ENCODE measurements at regions not wholly inside any gene's neighbourhood (a gene's known extent, or its start where the extent isn't known, plus 50 kb on each side); places are given as distances from the start of the nearest gene placed in this dataset.

DNA sequence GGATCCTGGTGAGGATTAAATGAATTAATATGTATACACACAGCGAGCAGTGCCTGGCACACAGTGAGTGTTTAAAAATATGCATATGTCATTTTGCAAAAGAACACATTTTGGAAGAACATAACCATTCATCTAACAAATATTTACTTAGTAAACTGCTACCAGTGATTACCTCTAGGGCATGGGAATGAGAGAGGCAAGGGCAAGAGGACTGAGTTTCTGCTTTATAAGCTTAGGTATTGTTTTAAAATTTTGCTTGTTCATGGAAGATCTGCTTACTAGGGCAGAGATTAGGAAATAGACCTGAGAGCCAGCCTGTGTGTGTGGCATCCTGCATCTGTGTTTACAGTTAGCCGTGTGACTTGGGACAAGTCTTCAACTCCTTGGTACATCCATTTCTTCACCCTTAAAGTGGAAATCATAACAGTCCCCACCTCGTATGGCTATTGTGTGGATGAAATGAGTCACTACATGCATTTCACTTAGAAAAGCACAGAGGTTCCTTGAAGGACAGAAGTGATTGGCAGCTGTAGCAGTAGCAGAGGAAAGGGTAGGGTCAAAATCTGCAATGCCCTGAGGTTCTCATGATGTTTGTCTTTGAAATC lies 198.5 kb upstream of the FMN2 start:
- no peak for DNase-seq (ENCODE audit: low read depth in 2 of 2)
- Histone ChIP-seq H3K79me2 (ENCODE audit: control insufficient read depth, insufficient read depth, low read length) (no peaks in the 10 kb centered on the region), H4K20me1 (ENCODE audit: control insufficient read depth, extremely low read depth, insufficient read depth, low read length) (no peaks in the 10 kb centered on the region), H3K4me1 (ENCODE audit: control insufficient read depth, extremely low read depth, insufficient read depth, low read length) (no peaks in the 10 kb centered on the region), H3K4me3 (replicated peaks in 1 of 4; ENCODE audit: control extremely low read depth in 1 of 4, insufficient read depth in 1 of 4, low read depth in 3 of 4, low read length in 4 of 4) (no peak overlapping the region), H3K9me3 (ENCODE audit: control insufficient read depth, insufficient read depth, low read depth, low read length) (no peaks in the 10 kb centered on the region), H3K27me3 (ENCODE audit: control insufficient read depth, insufficient read depth, low read length) (no peaks in the 10 kb centered on the region), H3K9ac (ENCODE audit: insufficient read depth, low read length) (no peak overlapping the region), H2AFZ (ENCODE audit: low read length) (no peak overlapping the region), H3K27ac (ENCODE audit: insufficient read depth, low read length) (no peak overlapping the region), H3K36me3 (ENCODE audit: control insufficient read depth, insufficient read depth, low read length) (no peaks in the 10 kb centered on the region), H3K4me2 (ENCODE audit: extremely low read depth, insufficient read depth, low read length) (no peak overlapping the region)
- TF ChIP-seq EZH2 (IDR thresholded peaks at IDR 0.05; ENCODE audit: low read length, missing control alignments), result no peak
- no peak for TF ChIP-seq CTCF (conservative IDR thresholded peaks at IDR 0.05 in 1 of 2, IDR thresholded peaks at IDR 0.05 in 1 of 2; ENCODE audit: low read depth in 1 of 2, low read length in 2 of 2)

DNA sequence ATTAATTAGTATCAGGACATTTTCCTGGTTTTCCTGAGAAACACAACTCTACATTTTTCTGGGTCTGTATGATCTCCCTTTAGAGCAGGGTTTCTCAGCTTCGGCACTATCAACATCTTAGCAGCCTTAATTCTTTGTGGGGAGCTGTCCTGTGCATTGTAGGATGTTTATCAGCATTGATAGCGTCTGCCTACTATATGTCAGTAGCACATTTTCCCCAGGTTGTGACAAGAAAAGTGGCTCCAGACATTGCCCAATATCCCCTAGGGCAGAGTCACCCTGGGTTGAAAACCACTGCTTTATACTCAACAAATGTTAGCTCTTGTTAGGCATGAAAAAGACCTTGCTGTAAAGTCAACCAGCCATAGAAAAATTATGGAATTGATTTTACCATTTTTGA lies 195.1 kb upstream of the FMN2 start:
- Histone ChIP-seq H3K4me1 (ENCODE audit: control insufficient read depth, extremely low read depth, insufficient read depth, low read length) (no peaks in the 10 kb centered on the region), H3K4me3 (replicated peaks in 1 of 4; ENCODE audit: control extremely low read depth in 1 of 4, insufficient read depth in 1 of 4, low read depth in 3 of 4, low read length in 4 of 4) (no peak overlapping the region), H2AFZ (ENCODE audit: low read length) (no peak overlapping the region), H4K20me1 (ENCODE audit: control insufficient read depth, extremely low read depth, insufficient read depth, low read length) (no peaks in the 10 kb centered on the region), H3K4me2 (ENCODE audit: extremely low read depth, insufficient read depth, low read length) (no peak overlapping the region), H3K27me3 (ENCODE audit: control insufficient read depth, insufficient read depth, low read length) (no peaks in the 10 kb centered on the region), H3K9me3 (ENCODE audit: control insufficient read depth, insufficient read depth, low read depth, low read length) (no peaks in the 10 kb centered on the region), H3K9ac (ENCODE audit: insufficient read depth, low read length) (no peak overlapping the region), H3K36me3 (ENCODE audit: control insufficient read depth, insufficient read depth, low read length) (no peaks in the 10 kb centered on the region), H3K27ac (ENCODE audit: insufficient read depth, low read length) (no peak overlapping the region), H3K79me2 (ENCODE audit: control insufficient read depth, insufficient read depth, low read length) (no peaks in the 10 kb centered on the region)
- DNase-seq (ENCODE audit: low read depth in 2 of 2), result no peak
- no peak for TF ChIP-seq CTCF (conservative IDR thresholded peaks at IDR 0.05 in 1 of 2, IDR thresholded peaks at IDR 0.05 in 1 of 2; ENCODE audit: low read depth in 1 of 2, low read length in 2 of 2)
- no peak for TF ChIP-seq EZH2 (IDR thresholded peaks at IDR 0.05; ENCODE audit: low read length, missing control alignments)

- no peaks in the 10 kb centered on the region for H3K4me1 ChIP-seq (ENCODE audit: control insufficient read depth, extremely low read depth, insufficient read depth, low read length)
- no peak for DNase-seq (ENCODE audit: low read depth in 2 of 2)
- H3K27ac ChIP-seq (ENCODE audit: insufficient read depth, low read length), result no peak overlapping the region
- H3K9ac ChIP-seq (ENCODE audit: insufficient read depth, low read length), result no peak overlapping the region
- H3K9me3 ChIP-seq (ENCODE audit: control insufficient read depth, insufficient read depth, low read depth, low read length), result no peaks in the 10 kb centered on the region
- H3K36me3 ChIP-seq (ENCODE audit: control insufficient read depth, insufficient read depth, low read length), result no peaks in the 10 kb centered on the region
- no peak overlapping the region for H2AFZ ChIP-seq (ENCODE audit: low read length)
- no peak overlapping the region for H3K4me3 ChIP-seq (replicated peaks in 1 of 4; ENCODE audit: control extremely low read depth in 1 of 4, insufficient read depth in 1 of 4, low read depth in 3 of 4, low read length in 4 of 4)
- H4K20me1 ChIP-seq (ENCODE audit: control insufficient read depth, extremely low read depth, insufficient read depth, low read length), result no peaks in the 10 kb centered on the region
- no peaks in the 10 kb centered on the region for H3K79me2 ChIP-seq (ENCODE audit: control insufficient read depth, insufficient read depth, low read length)
- no peak for TF ChIP-seq EZH2 (IDR thresholded peaks at IDR 0.05; ENCODE audit: low read length, missing control alignments)
- no peak for TF ChIP-seq CTCF (conservative IDR thresholded peaks at IDR 0.05 in 1 of 2, IDR thresholded peaks at IDR 0.05 in 1 of 2; ENCODE audit: low read depth in 1 of 2, low read length in 2 of 2)
- no peaks in the 10 kb centered on the region for H3K27me3 ChIP-seq (ENCODE audit: control insufficient read depth, insufficient read depth, low read length)
- no peak overlapping the region for H3K4me2 ChIP-seq (ENCODE audit: extremely low read depth, insufficient read depth, low read length)
These were observed 194.7 kb upstream of the FMN2 start for GRCh38 chr1:239896980-239897379.
